CD4-positive, alpha-beta T cell (primary cell): ENCODE measurements at regions not wholly inside any gene's neighbourhood (a gene's known extent, or its start where the extent isn't known, plus 50 kb on each side); places are given as distances from the start of the nearest gene placed in this dataset.

Experiments used
- ATAC-seq: fragments of 200-7000 bp; cut with Tn5 transposase; one replicate; pipeline ENCODE4 v1.10.0; 2022; ENCODE audit warnings: mild to moderate bottlenecking; ENCODE audit not compliant: poor library complexity
- CTCF ChIA-PET: fragments of 350-600 bp; sonication (Branson Sonifier 250); formaldehyde crosslinking; loops from one replicate; lab custom pipeline; 2021; ENCODE audit warnings: antibody characterized with exemption, inconsistent platforms; lab: Charles Lee
- POLR2A ChIA-PET: fragments of 350-600 bp; sonication (Branson Sonifier 250); formaldehyde crosslinking; loops from one replicate; lab custom pipeline; 2021; ENCODE audit warnings: antibody characterized with exemption, inconsistent platforms; lab: Charles Lee
- DNase-seq, 14 experiments: peaks; one replicate each; pipeline ENCODE4 v3.0.0-alpha.2; 2013 to 2020; ENCODE audit warnings: mixed read lengths in 2 of 14
- H3K27ac ChIP-seq, 2 donors: one replicate each; pipeline versions ENCODE4 v1.5.1 to v1.7.0; 2013; ENCODE audit warnings: low read length in 2 of 2, low read depth in 1 of 2, mild to moderate bottlenecking in 1 of 2
- H3K27me3 ChIP-seq, 2 experiments: 1 replicate in 1 of 2; 2 replicates in 1 of 2; pipeline versions ENCODE4 v1.6.1 to v1.7.0; 2013; ENCODE audit warnings: low read length in 2 of 2, control low read depth in 1 of 2, mild to moderate bottlenecking in 1 of 2, moderate library complexity in 1 of 2; ENCODE audit not compliant: insufficient read depth in 2 of 2, control insufficient read depth in 1 of 2
- H3K36me3 ChIP-seq: one replicate; pipeline ENCODE4 v1.6.1; 2013; ENCODE audit warnings: low read length, control low read depth; ENCODE audit not compliant: insufficient read depth
- H3K4me1 ChIP-seq: one replicate; pipeline ENCODE4 v1.6.1; 2013; ENCODE audit warnings: low read length, control low read depth; ENCODE audit not compliant: insufficient read depth
- H3K4me3 ChIP-seq: one replicate; pipeline ENCODE4 v1.5.1; 2013; ENCODE audit warnings: mild to moderate bottlenecking, low read length, moderate library complexity
- H3K9me3 ChIP-seq, 2 experiments: 1 replicate in 1 of 2; 2 replicates in 1 of 2; pipeline versions ENCODE4 v1.6.1 to v1.7.0; 2013; ENCODE audit warnings: low read length in 2 of 2, mild to moderate bottlenecking in 2 of 2, control low read depth in 1 of 2, moderate library complexity in 1 of 2; ENCODE audit not compliant: control insufficient read depth in 1 of 2, insufficient read depth in 1 of 2
- H3K27ac Mint-ChIP-seq: one replicate; pipeline ENCODE4 v1.8.0; 2020; ENCODE audit warnings: mixed read lengths
- H3K27me3 Mint-ChIP-seq: one replicate; pipeline ENCODE4 v1.8.0; 2021; ENCODE audit warnings: mixed read lengths
- H3K36me3 Mint-ChIP-seq: one replicate; pipeline ENCODE4 v1.8.0; 2021; ENCODE audit warnings: low read depth, mixed read lengths
- H3K4me1 Mint-ChIP-seq: one replicate; pipeline ENCODE4 v1.8.0; 2021; ENCODE audit warnings: low read depth, mixed read lengths
- H3K4me3 Mint-ChIP-seq: one replicate; pipeline ENCODE4 v1.8.0; 2020; ENCODE audit warnings: mild to moderate bottlenecking, mixed read lengths
- H3K9me3 Mint-ChIP-seq: one replicate; pipeline ENCODE4 v1.8.0; 2020; ENCODE audit warnings: mixed read lengths
- CTCF ChIP-seq: fragments of 200-600 bp; IDR thresholded peaks from one replicate; pipeline ENCODE4 v1.8.0; 2022; ENCODE audit warnings: antibody characterized with exemption, mild to moderate bottlenecking
- intact Hi-C, 2 experiments: fragments of 100-400 bp; cut with DNase I in 1 of 2; cut with micrococcal nuclease in 1 of 2; formaldehyde crosslinking; loops; one replicate each; pipeline versions ENCODE4 v1.15.1 to v1.9.0; 2023 to 2025; cut with DNase I, micrococcal nuclease

- Histone ChIP-seq H3K4me3 (no peak overlapping the region), H3K27me3 (no peaks in the 10 kb centered on the region), H3K36me3 (no peaks in the 10 kb centered on the region), H3K4me1 (no peaks in the 10 kb centered on the region), H3K27ac (no peak overlapping the region), H3K9me3 (no peaks in the 10 kb centered on the region)
- Mint-ChIP-seq H3K27ac (no peak overlapping the region), H3K9me3 (no peaks in the 10 kb centered on the region), H3K4me1 (no peaks in the 10 kb centered on the region), H3K27me3 (no peaks in the 10 kb centered on the region), H3K36me3 (no peaks in the 10 kb centered on the region), H3K4me3 (no peak overlapping the region)
- ChIA-PET POLR2A (no interaction called here), CTCF (no interaction called here)
- no peak for TF ChIP-seq CTCF
- ATAC-seq (no peak), DNase-seq (no peak)
- intact Hi-C loops: no loop called here
These were observed 113.7 kb downstream of the ARL4A start for GRCh38 chr7:12801107-12801506.

GRCh38 chr7:12802070-12802469, 114.6 kb downstream of the ARL4A start:
- Mint-ChIP-seq H3K4me1 (no peaks in the 10 kb centered on the region), H3K36me3 (no peaks in the 10 kb centered on the region), H3K4me3 (no peak overlapping the region), H3K9me3 (no peaks in the 10 kb centered on the region), H3K27ac (no peak overlapping the region), H3K27me3 (no peaks in the 10 kb centered on the region)
- Histone ChIP-seq H3K27me3 (no peaks in the 10 kb centered on the region), H3K27ac (no peak overlapping the region), H3K9me3 (no peaks in the 10 kb centered on the region), H3K36me3 (no peaks in the 10 kb centered on the region), H3K4me1 (no peaks in the 10 kb centered on the region), H3K4me3 (no peak overlapping the region)
- intact Hi-C loops: no loop called here
- TF ChIP-seq CTCF: no peak
- POLR2A ChIA-PET: no interaction called here
- ATAC-seq (no peak), DNase-seq (no peak)
- CTCF ChIA-PET: no interaction called here

GRCh38 chr7:12803542-12803941, 116.1 kb downstream of the ARL4A start:
- Mint-ChIP-seq H3K4me3 (no peak overlapping the region), H3K4me1 (no peaks in the 10 kb centered on the region), H3K27me3 (no peaks in the 10 kb centered on the region), H3K27ac (no peak overlapping the region), H3K9me3 (no peaks in the 10 kb centered on the region), H3K36me3 (no peaks in the 10 kb centered on the region)
- no peaks in the 10 kb centered on the region for H3K27me3 ChIP-seq
- CTCF ChIA-PET: interaction anchor here (0.9 kb wide), 1 partner anchor 22 kb away, joined by 3 read pairs; no protein-coding TSS in a partner anchor
- DNase-seq (no peak), ATAC-seq (no peak)
- no peak overlapping the region for H3K27ac ChIP-seq
- H3K4me3 ChIP-seq: no peak overlapping the region
- no peaks in the 10 kb centered on the region for H3K4me1 ChIP-seq
- no peaks in the 10 kb centered on the region for H3K36me3 ChIP-seq
- H3K9me3 ChIP-seq: no peaks in the 10 kb centered on the region
- POLR2A ChIA-PET: no interaction called here
- TF ChIP-seq CTCF: no peak
- intact Hi-C loops: no loop called here
